NB4 (cell line): ENCODE measurements at regions not wholly inside any gene's neighbourhood (a gene's known extent, or its start where the extent isn't known, plus 50 kb on each side); places are given as distances from the start of the nearest gene placed in this dataset.
"Not testable (repeated sequence)": the region's sequence is repeated elsewhere in the genome, so short reads cannot be mapped to it uniquely, and the experiment has no call there.

Source experiments
- DNase-seq: peaks from one replicate; pipeline ENCODE4 v3.0.0; 2010; ENCODE audit warnings: low read depth
- H3K4me3 ChIP-seq: one replicate; pipeline ENCODE4 v1.5.1; 2011; ENCODE audit warnings: mild to moderate bottlenecking, low read depth, low read length, moderate library complexity
- CTCF ChIP-seq: IDR thresholded peaks from one replicate; pipeline ENCODE4 v1.5.1; 2012; ENCODE audit warnings: low read depth, low read length
- MAX ChIP-seq: IDR thresholded peaks from 2 replicates; pipeline ENCODE4 v1.6.1; 2011; ENCODE audit warnings: low read depth, low read length
- MYC ChIP-seq: IDR thresholded peaks from 2 replicates; pipeline ENCODE4 v1.6.1; 2011; ENCODE audit warnings: low read depth, low read length
- POLR2A ChIP-seq: IDR thresholded peaks from 2 replicates; pipeline ENCODE4 v1.6.1; 2011; ENCODE audit warnings: mild to moderate bottlenecking; ENCODE audit not compliant: insufficient read length; ENCODE audit errors: extremely low read depth

- TF ChIP-seq MYC (no peak), CTCF (no peak)
- no peak overlapping the region for H3K4me3 ChIP-seq
- no peak for DNase-seq
Observed at GRCh38 chr1:109838838-109839240, 71.8 kb upstream of the CSF1 start.

GRCh38 chr1:109837852-109838570 lies 72.6 kb upstream of the CSF1 start:
- TF ChIP-seq POLR2A (no peak), CTCF (no peak), MYC (no peak), MAX (no peak)
- H3K4me3 ChIP-seq = no peak overlapping the region
- no peak for DNase-seq

GRCh38 chr1:109835645-109836044 lies 71.9 kb upstream of the EPS8L3 start:
- DNase-seq, H3K4me3 ChIP-seq: not testable (repeated sequence)

- no peak overlapping the region for H3K4me3 ChIP-seq
- no peak for DNase-seq
- TF ChIP-seq CTCF (no peak), POLR2A (no peak), MYC (no peak), MAX (no peak)
Observed at GRCh38 chr1:109834951-109835350, 71.2 kb upstream of the EPS8L3 start.

- no peak overlapping the region for H3K4me3 ChIP-seq
- DNase-seq = no peak
- TF ChIP-seq POLR2A (no peak), MAX (no peak), MYC (no peak), CTCF (no peak)
Observed at GRCh38 chr1:109832945-109833344, 69.2 kb upstream of the EPS8L3 start.

- no peak for DNase-seq
- TF ChIP-seq MYC (no peak), CTCF (no peak), MAX (no peak), POLR2A (no peak)
- no peak overlapping the region for H3K4me3 ChIP-seq
Observed at GRCh38 chr1:109828756-109829505, 65.2 kb upstream of the EPS8L3 start.
